ENCODE measurements at regions not wholly inside any gene's neighbourhood (a gene's known extent, or its start where the extent isn't known, plus 50 kb on each side); places are given as distances from the start of the nearest gene placed in this dataset.

DNA sequence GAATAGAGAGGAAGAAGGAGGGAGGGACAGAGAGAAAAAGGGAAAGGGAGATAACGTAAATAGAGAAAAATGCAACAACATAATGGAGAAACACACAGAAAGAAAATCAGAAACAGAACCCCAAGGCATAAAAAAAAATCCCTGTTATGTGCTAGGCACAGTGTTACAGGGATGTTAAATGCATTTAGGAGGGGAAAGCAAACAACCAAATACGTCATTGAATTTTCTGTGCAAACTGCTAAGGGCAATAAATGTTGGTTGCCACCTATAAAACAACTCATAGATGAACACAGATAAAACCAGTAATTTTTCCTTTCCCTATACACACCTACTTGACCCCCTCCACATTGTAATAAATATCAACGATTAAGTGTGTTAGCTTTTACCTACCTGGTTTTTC is 51.3 kb upstream of the ASTN2 start (continued):
- no peak for TF ChIP-seq NRF1 (conservative IDR thresholded peaks at IDR 0.05; ENCODE audit: low read depth, low read length)
- TF ChIP-seq ZNF24 (IDR thresholded peaks at IDR 0.05): no peak
- TF ChIP-seq MYB (IDR thresholded peaks at IDR 0.05; ENCODE audit: borderline replicate concordance, low read depth, low read length): no peak
- no peak for TF ChIP-seq TARDBP (IDR thresholded peaks at IDR 0.05; ENCODE audit: borderline replicate concordance)

- Histone ChIP-seq H3K4me1 (ENCODE audit: control insufficient read depth, insufficient read depth, low read length) (no peaks in the 10 kb centered on the region), H4K20me1 (ENCODE audit: control insufficient read depth, insufficient read depth) (no peaks in the 10 kb centered on the region), H3K27ac (ENCODE audit: control insufficient read depth, insufficient read depth) (no peak overlapping the region), H3K27me3 (replicated peaks in 1 of 2; ENCODE audit: control insufficient read depth in 2 of 2, insufficient read depth in 2 of 2, low read length in 1 of 2) (no peaks in the 10 kb centered on the region; a peak in 1 of 4 replicates), H3K36me3 (ENCODE audit: control insufficient read depth in 2 of 2, insufficient read depth in 2 of 2, low read length in 1 of 2) (no peaks in the 10 kb centered on the region), H3K79me2 (ENCODE audit: control insufficient read depth, insufficient read depth, low read length) (no peaks in the 10 kb centered on the region), H3K9me3 (replicated peaks; ENCODE audit: control insufficient read depth, insufficient read depth, low read length) (no peaks in the 10 kb centered on the region), H3K4me3 (no peak overlapping the region), H2AFZ (ENCODE audit: control insufficient read depth, low read depth, low read length) (no peak overlapping the region), H3K4me2 (ENCODE audit: control insufficient read depth, insufficient read depth) (no peak overlapping the region), H3K9ac (ENCODE audit: control insufficient read depth, insufficient read depth, low read length) (no peak overlapping the region)
- intact Hi-C loops (cut with micrococcal nuclease; ENCODE audit: unreplicated experiment) (no loop called here), in situ Hi-C loops (cut with MboI) (no loop called here)
- FAIRE-seq: no peak
- ATAC-seq: no peak
- ChIA-PET RAD21 (ENCODE audit: unreplicated experiment) (no interaction called here), SMC1A (ENCODE audit: uncharacterized antibody, unreplicated experiment) (no interaction called here), CTCF (interaction anchor here (1.2 kb wide), 1 partner anchor 17 kb away, joined by 3 read pairs; no protein-coding TSS in a partner anchor), POLR2A (no interaction called here)
- BruUV-seq (replicated peaks): no TSS peak
- WGBS (ENCODE audit: insufficient coverage, insufficient replicate concordance, low lambda C conversion rate, missing lambda C conversion rate): 11% methylated on average over 4 of the region's 4 CpGs
- TF ChIP-seq PAX8 (IDR thresholded peaks at IDR 0.05) (no peak), STAT3 (IDR thresholded peaks at IDR 0.05; ENCODE audit: low read depth, low read length) (no peak), CHD2 (IDR thresholded peaks at IDR 0.05; ENCODE audit: borderline replicate concordance, low read depth, low read length) (no peak), HDAC2 (IDR thresholded peaks at IDR 0.05) (no peak), GATAD2B (conservative IDR thresholded peaks at IDR 0.05; ENCODE audit: low read depth) (no peak), SP1 (IDR thresholded peaks at IDR 0.05; ENCODE audit: low read depth, low read length) (no peak), ZSCAN29 (IDR thresholded peaks at IDR 0.05) (no peak), CHD4 (IDR thresholded peaks at IDR 0.05) (no peak), FOXM1 (IDR thresholded peaks at IDR 0.05; ENCODE audit: low read depth, low read length) (no peak)
- DNase-seq (ENCODE audit: low read depth, low spot score): no peak
Measured at GRCh38 chr9:117465706-117466105, 50.8 kb upstream of the ASTN2 start.
